ENCODE measurements at regions not wholly inside any gene's neighbourhood (a gene's known extent, or its start where the extent isn't known, plus 50 kb on each side); places are given as distances from the start of the nearest gene placed in this dataset.
"Not testable (repeated sequence)": the region's sequence is repeated elsewhere in the genome, so short reads cannot be mapped to it uniquely, and the experiment has no call there.

- Histone ChIP-seq H3K27me3 (ENCODE audit: control insufficient read depth, insufficient read depth, low read length) (no peaks in the 10 kb centered on the region), H3K27ac (ENCODE audit: low read length) (no peak overlapping the region), H3K36me3 (ENCODE audit: control insufficient read depth, insufficient read depth, low read length) (no peaks in the 10 kb centered on the region), H3K9me3 (ENCODE audit: control insufficient read depth, low read depth, low read length) (no peaks in the 10 kb centered on the region), H3K4me1 (ENCODE audit: control insufficient read depth, insufficient read depth, low read length) (no peaks in the 10 kb centered on the region), H3K4me3 (ENCODE audit: low read length) (no peak overlapping the region)
- DNase-seq, result no peak
- WGBS (ENCODE audit: insufficient coverage, low lambda C conversion rate), result 100% methylated on average over 1 of the region's 2 CpGs
These were observed 236.3 kb upstream of the ADAMTS3 start for GRCh38 chr4:72805284-72805683.

DNA sequence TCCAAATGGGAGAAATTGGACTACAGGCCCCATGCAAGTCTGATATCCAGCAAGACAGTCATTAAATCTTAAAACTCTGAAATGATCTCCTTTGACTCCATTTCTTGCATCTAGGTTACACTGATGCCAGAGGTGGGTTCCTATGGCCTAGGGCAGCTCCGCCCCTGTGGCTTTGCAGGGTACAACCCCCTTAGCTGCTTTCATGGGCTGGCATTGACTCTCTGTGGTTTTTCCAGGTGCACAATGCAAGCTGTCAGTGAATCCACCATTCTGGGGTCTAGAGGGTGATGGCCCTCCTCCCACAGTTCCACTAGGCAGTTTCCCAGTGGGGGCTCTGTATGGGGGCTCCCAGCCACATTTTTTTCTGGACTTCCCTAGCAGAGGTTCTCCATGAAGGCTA, 228.5 kb upstream of the ADAMTS3 start:
- Histone ChIP-seq H3K9me3 (ENCODE audit: control insufficient read depth, low read depth, low read length) (no peaks in the 10 kb centered on the region), H3K4me1 (ENCODE audit: control insufficient read depth, insufficient read depth, low read length) (no peaks in the 10 kb centered on the region), H3K27ac (ENCODE audit: low read length) (no peak overlapping the region), H3K27me3 (ENCODE audit: control insufficient read depth, insufficient read depth, low read length) (no peaks in the 10 kb centered on the region), H3K4me3 (ENCODE audit: low read length) (no peak overlapping the region), H3K36me3 (ENCODE audit: control insufficient read depth, insufficient read depth, low read length) (no peaks in the 10 kb centered on the region)
- no peak for DNase-seq
- WGBS (ENCODE audit: insufficient coverage, low lambda C conversion rate), result no CpG with 5 or more reads among the region's 1 CpG

GRCh38 chr4:72791054-72791453, 222.0 kb upstream of the ADAMTS3 start:
- no peak for DNase-seq
- no peaks in the 10 kb centered on the region for H3K27me3 ChIP-seq (ENCODE audit: control insufficient read depth, insufficient read depth, low read length)
- no peaks in the 10 kb centered on the region for H3K36me3 ChIP-seq (ENCODE audit: control insufficient read depth, insufficient read depth, low read length)
- no peaks in the 10 kb centered on the region for H3K9me3 ChIP-seq (ENCODE audit: control insufficient read depth, low read depth, low read length)
- H3K4me3 ChIP-seq (ENCODE audit: low read length), result no peak overlapping the region
- no peaks in the 10 kb centered on the region for H3K4me1 ChIP-seq (ENCODE audit: control insufficient read depth, insufficient read depth, low read length)
- WGBS (ENCODE audit: insufficient coverage, low lambda C conversion rate), result no CpG with 5 or more reads among the region's 2 CpGs
- no peak overlapping the region for H3K27ac ChIP-seq (ENCODE audit: low read length)

- no peaks in the 10 kb centered on the region for H3K9me3 ChIP-seq (ENCODE audit: control insufficient read depth, low read depth, low read length)
- no peak overlapping the region for H3K4me3 ChIP-seq (ENCODE audit: low read length)
- H3K36me3 ChIP-seq (ENCODE audit: control insufficient read depth, insufficient read depth, low read length), result no peaks in the 10 kb centered on the region
- 89% methylated on average over 4 of the region's 6 CpGs for WGBS (ENCODE audit: insufficient coverage, low lambda C conversion rate)
- H3K27ac ChIP-seq (ENCODE audit: low read length), result no peak overlapping the region
- H3K4me1 ChIP-seq (ENCODE audit: control insufficient read depth, insufficient read depth, low read length), result no peaks in the 10 kb centered on the region
- DNase-seq, result no peak
- no peaks in the 10 kb centered on the region for H3K27me3 ChIP-seq (ENCODE audit: control insufficient read depth, insufficient read depth, low read length)
These were observed 217.5 kb upstream of the ADAMTS3 start for GRCh38 chr4:72786401-72786990.

- no peak for DNase-seq
- Histone ChIP-seq H3K36me3 (ENCODE audit: control insufficient read depth, insufficient read depth, low read length) (no peaks in the 10 kb centered on the region), H3K9me3 (ENCODE audit: control insufficient read depth, low read depth, low read length) (no peaks in the 10 kb centered on the region), H3K4me1 (ENCODE audit: control insufficient read depth, insufficient read depth, low read length) (no peaks in the 10 kb centered on the region), H3K4me3 (ENCODE audit: low read length) (no peak overlapping the region), H3K27ac (ENCODE audit: low read length) (no peak overlapping the region), H3K27me3 (ENCODE audit: control insufficient read depth, insufficient read depth, low read length) (no peaks in the 10 kb centered on the region)
- 87% methylated on average over 4 of the region's 4 CpGs for WGBS (ENCODE audit: insufficient coverage, low lambda C conversion rate)
These were observed 210.2 kb upstream of the ADAMTS3 start for GRCh38 chr4:72779241-72779640.

DNA sequence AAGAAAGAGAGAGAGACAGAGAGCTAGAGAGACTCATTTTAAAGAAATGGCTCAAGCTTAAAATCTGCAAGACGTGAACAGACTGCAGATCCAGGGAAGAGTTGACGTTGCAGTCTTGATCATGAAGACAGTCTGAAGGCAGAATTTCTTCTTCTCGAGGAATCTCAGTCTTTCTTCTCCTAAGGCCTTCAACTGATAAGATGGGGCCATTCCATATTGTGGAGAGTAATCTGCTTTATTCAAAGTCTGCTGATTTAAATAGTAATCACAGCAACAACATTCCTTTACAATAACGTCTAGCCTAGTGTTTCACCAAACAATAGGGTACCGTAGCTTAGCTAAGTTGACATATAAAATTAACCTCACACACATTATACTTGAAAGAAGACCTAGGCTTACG, 208.4 kb upstream of the ADAMTS3 start:
- no peak overlapping the region for H3K27ac ChIP-seq (ENCODE audit: low read length)
- whole genome bisulfite sequencing (ENCODE audit: insufficient coverage, low lambda C conversion rate), result 92% methylated on average over 2 of the region's 6 CpGs
- no peak for DNase-seq

GRCh38 chr4:72770708-72771107, 201.7 kb upstream of the ADAMTS3 start:
- Histone ChIP-seq H3K4me3 (ENCODE audit: low read length) (no peak overlapping the region), H3K9me3 (ENCODE audit: control insufficient read depth, low read depth, low read length) (peaks cover 3% of the 10 kb centered on the region), H3K36me3 (ENCODE audit: control insufficient read depth, insufficient read depth, low read length) (no peaks in the 10 kb centered on the region), H3K4me1 (ENCODE audit: control insufficient read depth, insufficient read depth, low read length) (no peaks in the 10 kb centered on the region), H3K27ac (ENCODE audit: low read length) (no peak overlapping the region), H3K27me3 (ENCODE audit: control insufficient read depth, insufficient read depth, low read length) (no peaks in the 10 kb centered on the region)
- DNase-seq, result no peak

More for the DNA sequence above, 208.4 kb upstream of the ADAMTS3 start:
- H3K4me3 ChIP-seq (ENCODE audit: low read length), result no peak overlapping the region
- no peaks in the 10 kb centered on the region for H3K4me1 ChIP-seq (ENCODE audit: control insufficient read depth, insufficient read depth, low read length)
- no peaks in the 10 kb centered on the region for H3K36me3 ChIP-seq (ENCODE audit: control insufficient read depth, insufficient read depth, low read length)
- no peaks in the 10 kb centered on the region for H3K9me3 ChIP-seq (ENCODE audit: control insufficient read depth, low read depth, low read length)
- no peaks in the 10 kb centered on the region for H3K27me3 ChIP-seq (ENCODE audit: control insufficient read depth, insufficient read depth, low read length)

- no CpG with 5 or more reads among the region's 2 CpGs for WGBS (ENCODE audit: insufficient coverage, low lambda C conversion rate)
- Histone ChIP-seq H3K36me3 (ENCODE audit: control insufficient read depth, insufficient read depth, low read length) (no peaks in the 10 kb centered on the region), H3K27ac (ENCODE audit: low read length) (no peak overlapping the region), H3K27me3 (ENCODE audit: control insufficient read depth, insufficient read depth, low read length) (no peaks in the 10 kb centered on the region), H3K4me1 (ENCODE audit: control insufficient read depth, insufficient read depth, low read length) (no peaks in the 10 kb centered on the region), H3K4me3 (ENCODE audit: low read length) (no peak overlapping the region), H3K9me3 (ENCODE audit: control insufficient read depth, low read depth, low read length) (peaks cover 5% of the 10 kb centered on the region)
- DNase-seq, result no peak
These were observed 199.3 kb upstream of the ADAMTS3 start for GRCh38 chr4:72768364-72768763.

DNA sequence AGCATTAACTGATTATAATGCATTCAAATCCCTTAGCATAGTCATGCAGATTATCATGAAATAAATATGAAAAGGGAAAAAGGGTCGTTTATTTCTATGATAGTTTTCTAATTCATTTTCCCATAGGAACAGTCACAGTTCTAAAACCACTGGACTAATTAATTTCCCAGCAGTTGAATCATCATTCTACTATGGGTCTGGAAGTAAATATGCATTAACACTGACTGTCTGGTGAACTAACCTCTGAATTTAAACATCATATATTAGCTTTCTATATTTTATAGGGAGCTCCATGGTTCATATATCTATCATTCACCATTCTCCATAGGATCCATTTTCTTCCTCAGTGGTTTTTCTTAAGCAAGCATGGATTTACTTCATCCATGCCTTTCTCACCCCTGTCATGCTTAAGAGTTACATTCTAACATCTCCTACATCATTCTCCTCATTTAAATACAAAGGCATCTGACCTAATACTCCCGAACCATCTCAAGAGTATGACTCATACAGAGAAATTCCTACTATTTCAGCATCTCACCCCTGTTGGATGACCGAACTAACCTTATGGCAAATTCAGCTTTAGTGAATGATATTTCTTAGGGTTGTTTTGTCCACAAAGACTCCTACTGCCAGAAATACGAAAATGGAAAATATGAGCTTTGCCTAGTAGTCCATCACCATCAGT, 198.7 kb upstream of the ADAMTS3 start:
- Histone ChIP-seq H3K27me3 (ENCODE audit: control insufficient read depth, insufficient read depth, low read length) (no peaks in the 10 kb centered on the region), H3K27ac (ENCODE audit: low read length) (no peak overlapping the region), H3K9me3 (ENCODE audit: control insufficient read depth, low read depth, low read length) (peaks cover 5% of the 10 kb centered on the region), H3K4me3 (ENCODE audit: low read length) (no peak overlapping the region), H3K4me1 (ENCODE audit: control insufficient read depth, insufficient read depth, low read length) (no peaks in the 10 kb centered on the region), H3K36me3 (ENCODE audit: control insufficient read depth, insufficient read depth, low read length) (no peaks in the 10 kb centered on the region)
- DNase-seq, result no peak
- 83% methylated on average over 1 of the region's 4 CpGs for WGBS (ENCODE audit: insufficient coverage, low lambda C conversion rate)

- DNase-seq; H3K27ac ChIP-seq (ENCODE audit: low read length); H3K36me3 ChIP-seq (ENCODE audit: control insufficient read depth, insufficient read depth, low read length); H3K27me3 ChIP-seq (ENCODE audit: control insufficient read depth, insufficient read depth, low read length); H3K4me1 ChIP-seq (ENCODE audit: control insufficient read depth, insufficient read depth, low read length); H3K9me3 ChIP-seq (ENCODE audit: control insufficient read depth, low read depth, low read length); H3K4me3 ChIP-seq (ENCODE audit: low read length): not testable (repeated sequence)
- no CpG with 5 or more reads among the region's 19 CpGs for WGBS (ENCODE audit: insufficient coverage, low lambda C conversion rate)
These were observed 196.8 kb upstream of the ADAMTS3 start for GRCh38 chr4:72765788-72766187.

Measured in large intestine (tissue), 3 donors.